ENCODE measurements at regions not wholly inside any gene's neighbourhood (a gene's known extent, or its start where the extent isn't known, plus 50 kb on each side); places are given as distances from the start of the nearest gene placed in this dataset.
"Not testable (repeated sequence)": the region's sequence is repeated elsewhere in the genome, so short reads cannot be mapped to it uniquely, and the experiment has no call there.

DNA sequence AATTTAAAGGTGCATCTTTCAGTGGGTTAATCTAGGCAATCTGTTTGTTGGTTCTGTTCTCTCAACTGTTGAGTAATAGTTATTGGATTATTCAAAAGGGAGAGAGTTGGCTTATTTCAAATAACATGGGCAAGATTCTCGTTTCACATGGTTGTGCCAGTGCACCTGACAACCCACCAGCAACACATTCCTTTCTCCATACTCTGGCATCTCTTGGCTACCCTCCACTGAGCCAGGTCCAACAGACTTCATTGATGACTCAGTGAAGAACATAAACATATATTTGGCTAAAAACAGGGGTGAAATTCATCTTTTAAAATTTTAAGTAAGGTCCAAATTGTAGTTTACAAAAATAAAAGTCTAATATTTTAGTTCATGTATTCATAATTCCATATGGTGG lies 967.2 kb downstream of the RPA4 start:
- DNase-seq (ENCODE audit: low read depth in 2 of 3, low spot score in 1 of 3) = no peak

- no peak for DNase-seq (ENCODE audit: low read depth in 2 of 3, low spot score in 1 of 3)
Observed at GRCh38 chrX:97854086-97854485, 970.4 kb downstream of the RPA4 start.

GRCh38 chrX:97858592-97858991 lies 974.9 kb downstream of the RPA4 start:
- DNase-seq (ENCODE audit: low read depth in 2 of 3, low spot score in 1 of 3) = no peak

DNA sequence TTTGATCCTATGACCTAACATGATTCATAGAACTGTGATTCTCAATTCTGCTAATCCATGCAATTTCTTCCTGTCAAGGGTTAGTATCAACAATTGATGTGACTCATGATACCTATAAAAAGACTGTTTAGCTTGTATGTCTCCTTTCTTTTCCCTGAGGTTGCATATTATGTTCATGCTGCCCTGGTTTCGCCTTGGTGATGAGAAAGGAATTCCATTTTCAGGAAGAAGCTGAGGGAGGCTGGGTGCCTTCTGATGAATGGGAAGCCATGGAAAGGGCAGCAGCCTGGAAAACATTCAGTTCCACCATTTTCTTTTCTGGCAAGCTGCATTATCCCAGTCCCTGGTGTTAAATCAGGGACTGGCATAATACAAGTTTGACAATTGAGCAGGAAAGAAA lies 976.5 kb downstream of the RPA4 start:
- no peak for DNase-seq (ENCODE audit: low read depth in 2 of 3, low spot score in 1 of 3)

- DNase-seq (ENCODE audit: low read depth in 2 of 3, low spot score in 1 of 3) = no peak
Observed at GRCh38 chrX:97863261-97863660, 979.6 kb downstream of the RPA4 start.

- no peak for DNase-seq (ENCODE audit: low read depth in 2 of 3, low spot score in 1 of 3)
Observed at GRCh38 chrX:97867266-97867665, 983.6 kb downstream of the RPA4 start.

DNA sequence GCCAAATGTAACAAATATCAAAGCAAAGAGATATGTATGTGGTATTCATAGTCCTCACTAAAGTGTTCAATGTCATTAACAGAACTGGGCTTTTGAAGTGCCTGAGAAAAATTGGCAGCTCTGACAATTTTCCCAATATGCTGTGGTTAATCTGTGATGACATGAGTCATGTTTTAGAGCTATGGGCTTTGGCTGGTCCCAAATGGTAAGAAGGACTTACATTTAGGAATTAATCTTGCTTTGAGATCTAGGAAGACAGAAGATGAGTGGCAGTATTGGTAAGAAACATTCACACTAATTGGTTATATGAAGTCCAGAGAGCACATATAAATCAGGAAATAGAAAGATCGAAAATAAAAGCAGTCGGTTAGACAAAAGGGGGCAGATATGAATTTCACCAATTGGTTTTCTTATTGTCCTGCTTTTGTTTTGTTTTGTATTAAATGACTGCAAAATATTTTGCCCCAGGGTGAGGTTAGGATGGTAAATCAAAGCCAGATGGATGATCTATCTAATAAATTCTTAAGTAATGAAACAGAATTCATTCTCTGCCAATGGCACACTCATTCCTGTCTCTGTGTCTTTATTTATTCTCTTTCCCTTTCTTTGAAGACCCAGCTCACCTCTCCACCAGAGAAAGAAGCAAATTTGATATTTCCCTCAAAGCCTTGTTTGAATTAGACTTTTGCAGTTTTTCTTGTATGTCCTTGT lies 993.1 kb downstream of the RPA4 start:
- DNase-seq (ENCODE audit: low read depth in 2 of 3, low spot score in 1 of 3) = no peak

DNA sequence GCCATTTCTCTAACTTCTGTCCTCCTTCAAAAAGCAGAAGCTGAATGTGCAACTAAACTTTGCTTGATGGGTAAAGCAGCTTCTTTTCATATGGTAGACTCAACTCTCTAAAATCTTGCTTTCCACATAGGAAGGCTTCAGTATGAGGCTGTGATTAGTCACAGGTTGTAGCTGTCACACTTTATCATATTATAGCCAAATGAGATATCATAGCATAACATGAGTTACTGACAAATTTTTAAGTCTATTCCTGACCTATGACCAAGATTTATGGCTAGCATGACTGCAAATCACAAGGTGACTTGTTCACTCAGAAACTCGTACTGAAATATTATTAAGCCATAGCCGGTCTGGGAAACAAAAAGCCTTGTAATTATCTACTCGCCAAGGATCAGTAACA lies 998.6 kb downstream of the RPA4 start:
- no peak for DNase-seq (ENCODE audit: low read depth in 2 of 3, low spot score in 1 of 3)

- no peak for DNase-seq (ENCODE audit: low read depth in 2 of 3, low spot score in 1 of 3)
Observed at GRCh38 chrX:97895751-97896150, 1012.0 kb downstream of the RPA4 start.

GRCh38 chrX:97897998-97898397 lies 1014.3 kb downstream of the RPA4 start:
- no peak for DNase-seq (ENCODE audit: low read depth in 2 of 3, low spot score in 1 of 3)

DNA sequence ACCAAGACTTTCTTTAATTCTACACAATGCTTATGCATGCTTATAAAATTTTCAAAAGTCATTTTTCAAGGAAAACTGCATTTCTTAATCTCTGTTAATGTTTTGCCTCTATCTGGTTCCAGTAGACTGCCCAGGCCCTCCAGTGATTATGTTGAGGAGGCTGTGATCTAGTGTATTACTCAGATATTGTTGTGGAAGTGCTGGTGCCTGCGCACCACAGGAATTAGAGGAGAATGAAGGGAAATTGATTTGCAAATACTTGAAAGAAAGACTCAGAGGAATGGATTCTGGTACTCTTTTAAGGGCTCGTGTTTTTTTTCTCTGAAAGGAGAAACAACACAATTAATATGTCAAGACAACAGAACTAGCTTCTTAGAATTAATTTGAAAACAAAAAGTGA lies 1015.1 kb downstream of the RPA4 start:
- DNase-seq (ENCODE audit: low read depth in 2 of 3, low spot score in 1 of 3) = no peak

DNA sequence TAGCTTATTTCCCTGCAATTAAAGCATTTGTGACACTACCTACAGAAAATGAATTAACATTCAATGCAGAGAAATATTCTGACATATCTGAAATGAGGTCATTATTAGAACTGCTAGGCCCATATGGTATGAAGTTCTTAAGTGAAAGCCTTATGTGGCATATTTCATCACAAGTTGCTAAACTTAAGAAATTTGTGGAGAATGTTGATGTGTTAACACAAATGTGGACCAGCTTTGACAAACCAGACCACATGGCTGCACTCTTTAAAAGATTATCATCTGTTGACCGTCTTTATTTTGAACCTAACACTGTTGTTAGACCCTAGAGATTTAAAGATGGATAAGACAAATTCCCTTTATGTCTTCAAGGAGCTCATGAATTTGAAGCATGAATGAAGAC lies 1024.1 kb downstream of the RPA4 start:
- DNase-seq (ENCODE audit: low read depth in 2 of 3, low spot score in 1 of 3) = no peak

DNA sequence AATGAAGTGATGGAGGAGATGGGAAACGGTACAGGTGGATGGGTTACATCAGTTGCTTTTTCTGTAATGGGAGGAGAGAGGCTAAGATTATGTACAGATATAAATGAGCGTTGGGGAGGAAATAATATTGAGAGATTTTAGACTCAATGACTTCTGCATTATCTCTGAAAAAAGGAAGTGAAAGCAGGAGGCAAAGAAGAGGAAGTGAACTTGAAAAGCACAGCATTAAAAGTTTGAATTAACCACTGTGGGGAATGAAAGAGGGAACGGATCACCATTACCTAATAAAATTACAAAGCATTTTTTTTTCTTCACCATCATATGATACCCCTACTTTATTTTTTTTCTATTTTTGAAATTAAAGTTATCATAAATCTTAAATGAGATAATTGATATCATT lies 1025.5 kb downstream of the RPA4 start:
- DNase-seq (ENCODE audit: low read depth in 2 of 3, low spot score in 1 of 3) = no peak

- DNase-seq (ENCODE audit: low read depth in 2 of 3, low spot score in 1 of 3) = not testable (repeated sequence)
Observed at GRCh38 chrX:97915390-97915789, 1031.7 kb downstream of the RPA4 start.

- not testable (repeated sequence) for DNase-seq (ENCODE audit: low read depth in 2 of 3, low spot score in 1 of 3)
Observed at GRCh38 chrX:97921223-97921622, 1037.5 kb downstream of the RPA4 start.

DNA sequence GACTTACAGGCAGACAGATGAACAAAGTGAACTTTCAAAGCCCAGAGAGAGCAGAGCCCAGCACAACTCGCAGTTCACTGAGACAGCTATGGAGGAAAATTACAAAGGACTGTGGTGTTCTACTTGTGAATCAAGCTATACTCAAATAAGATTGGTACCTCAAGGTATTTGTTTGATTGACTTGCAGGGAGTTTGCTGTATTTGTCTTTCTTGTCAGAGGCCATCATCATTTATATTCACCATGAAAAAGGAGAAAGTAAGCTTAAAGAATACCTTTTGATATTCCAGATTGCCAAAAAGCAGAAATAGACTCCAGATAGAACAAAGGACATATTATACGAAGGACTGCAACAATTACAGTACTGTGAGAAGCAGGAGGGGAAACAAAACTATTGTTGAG lies 1047.9 kb downstream of the RPA4 start:
- no peak for DNase-seq (ENCODE audit: low read depth in 2 of 3, low spot score in 1 of 3)

- no peak for DNase-seq (ENCODE audit: low read depth in 2 of 3, low spot score in 1 of 3)
Observed at GRCh38 chrX:97936296-97936695, 1052.6 kb downstream of the RPA4 start.

DNA sequence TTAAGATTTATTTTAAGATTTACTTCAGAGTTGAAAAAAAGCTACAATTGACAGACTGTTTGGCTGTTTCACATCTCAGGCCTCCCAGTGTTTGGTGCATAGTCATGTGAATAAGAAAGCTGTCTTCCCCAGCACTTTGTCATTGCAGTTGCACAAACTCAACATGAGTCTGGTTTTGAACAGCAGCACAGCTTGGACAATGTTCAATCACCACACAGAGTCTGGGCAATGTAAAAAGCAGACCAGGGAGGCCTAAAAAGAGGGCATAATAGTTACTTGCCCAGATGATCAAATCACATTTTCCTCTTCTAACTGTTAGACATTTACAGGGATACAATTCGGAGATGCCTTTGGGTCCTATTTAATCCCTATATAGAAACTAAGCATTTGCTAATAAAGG lies 1055.0 kb downstream of the RPA4 start:
- DNase-seq (ENCODE audit: low read depth in 2 of 3, low spot score in 1 of 3) = no peak

GRCh38 chrX:97968376-97969163 lies 1084.9 kb downstream of the RPA4 start:
- no peak for DNase-seq (ENCODE audit: low read depth in 2 of 3, low spot score in 1 of 3)

DNA sequence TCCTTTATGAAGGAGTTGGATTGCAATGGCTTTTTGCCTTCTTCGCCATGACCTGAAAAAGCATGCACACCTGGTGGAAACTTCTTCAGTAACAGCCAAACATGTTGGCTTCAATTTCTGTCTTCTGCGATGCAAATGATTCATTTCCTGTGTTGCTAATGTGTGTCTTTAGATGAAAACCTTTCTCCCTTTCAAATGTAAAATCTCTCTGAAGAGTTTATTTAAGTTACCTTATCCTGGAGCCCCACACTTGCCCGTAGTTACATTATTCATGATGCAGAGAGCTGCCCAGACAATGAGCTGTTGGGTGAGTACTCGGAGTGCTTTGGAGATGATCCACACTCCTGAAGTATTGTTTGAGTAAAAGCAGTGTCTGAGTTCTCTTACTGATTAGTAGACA lies 1100.9 kb downstream of the RPA4 start:
- DNase-seq (ENCODE audit: low read depth in 2 of 3, low spot score in 1 of 3) = no peak

GRCh38 chrX:97985096-97985495 lies 1101.4 kb downstream of the RPA4 start:
- no peak for DNase-seq (ENCODE audit: low read depth in 2 of 3, low spot score in 1 of 3)

DNA sequence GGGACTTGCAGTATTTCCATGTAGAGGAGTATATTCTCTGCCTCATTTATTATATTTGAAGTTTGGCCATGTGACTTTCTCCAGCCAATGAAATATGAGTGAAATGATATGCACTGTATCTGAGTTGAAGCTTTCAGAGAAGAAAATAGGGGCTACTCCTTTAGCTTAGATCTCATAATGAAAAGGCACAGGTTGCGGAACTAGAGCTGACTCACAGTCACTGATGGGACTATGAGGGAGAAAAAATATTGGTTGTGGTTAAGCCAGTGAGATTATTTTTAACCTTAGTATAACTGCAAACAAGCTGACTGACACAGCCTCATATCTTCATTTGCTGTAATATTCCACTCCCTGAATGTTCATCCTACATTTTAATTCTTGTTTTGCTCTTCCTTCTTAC lies 1104.3 kb downstream of the RPA4 start:
- DNase-seq (ENCODE audit: low read depth in 2 of 3, low spot score in 1 of 3) = no peak

DNA sequence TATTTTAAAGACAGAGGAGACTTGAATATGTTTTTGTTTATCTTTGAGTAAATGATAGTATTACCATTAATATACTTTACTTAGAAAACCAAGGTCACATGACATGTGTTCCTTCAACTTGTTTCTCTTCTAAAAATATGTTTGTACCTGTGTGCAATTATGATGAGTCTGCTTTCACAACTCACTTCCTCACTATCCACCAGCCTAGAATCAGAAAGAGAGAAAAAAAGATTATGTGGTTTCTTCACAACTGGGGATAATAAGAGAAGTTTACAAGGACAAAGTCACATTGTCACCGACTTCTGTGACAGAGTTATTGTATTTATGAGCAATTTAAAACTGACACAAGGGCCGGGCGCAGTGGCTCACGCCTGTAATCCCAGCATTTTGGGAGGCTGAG lies 1112.1 kb downstream of the RPA4 start:
- no peak for DNase-seq (ENCODE audit: low read depth in 2 of 3, low spot score in 1 of 3)
